ENCODE measurements at regions not wholly inside any gene's neighbourhood (a gene's known extent, or its start where the extent isn't known, plus 50 kb on each side); places are given as distances from the start of the nearest gene placed in this dataset.

DNA sequence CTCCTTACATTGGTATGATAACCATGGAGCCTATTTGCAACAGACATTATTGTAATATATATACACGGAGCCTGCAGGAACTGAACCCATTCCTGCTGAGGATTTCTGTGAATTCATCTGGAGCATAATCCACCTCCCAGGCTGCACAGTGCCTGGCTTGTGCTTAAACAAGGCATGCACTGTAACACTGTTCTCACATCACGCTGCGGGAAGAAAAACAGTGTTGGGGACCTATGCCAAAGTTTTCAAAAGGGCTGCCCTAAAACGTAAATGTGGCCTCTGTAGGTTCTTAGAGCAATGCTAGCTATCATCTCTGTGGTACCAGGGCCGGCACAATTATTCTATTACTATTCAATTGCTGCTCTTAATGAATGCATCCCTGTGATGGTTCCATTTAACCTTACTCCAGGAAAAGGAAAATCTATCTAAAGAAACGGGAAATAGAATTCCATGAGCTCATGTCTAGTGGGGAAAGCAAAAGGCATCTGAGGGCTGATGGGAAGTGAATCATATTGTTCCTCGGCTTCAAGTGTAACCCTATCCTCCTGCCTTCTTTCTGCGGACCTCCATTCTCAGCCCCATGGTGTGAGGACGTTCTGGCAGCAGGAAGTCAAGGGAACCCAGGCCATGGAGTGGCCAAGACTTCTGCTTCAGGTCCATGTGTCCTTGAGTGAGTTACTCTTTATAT, 525.5 kb downstream of the SOX6 start:
- no peak for TF ChIP-seq POLR2AphosphoS5 (IDR thresholded peaks at IDR 0.05)
- no peak for TF ChIP-seq EP300 (IDR thresholded peaks at IDR 0.05)
- TF ChIP-seq, protein P1, sequence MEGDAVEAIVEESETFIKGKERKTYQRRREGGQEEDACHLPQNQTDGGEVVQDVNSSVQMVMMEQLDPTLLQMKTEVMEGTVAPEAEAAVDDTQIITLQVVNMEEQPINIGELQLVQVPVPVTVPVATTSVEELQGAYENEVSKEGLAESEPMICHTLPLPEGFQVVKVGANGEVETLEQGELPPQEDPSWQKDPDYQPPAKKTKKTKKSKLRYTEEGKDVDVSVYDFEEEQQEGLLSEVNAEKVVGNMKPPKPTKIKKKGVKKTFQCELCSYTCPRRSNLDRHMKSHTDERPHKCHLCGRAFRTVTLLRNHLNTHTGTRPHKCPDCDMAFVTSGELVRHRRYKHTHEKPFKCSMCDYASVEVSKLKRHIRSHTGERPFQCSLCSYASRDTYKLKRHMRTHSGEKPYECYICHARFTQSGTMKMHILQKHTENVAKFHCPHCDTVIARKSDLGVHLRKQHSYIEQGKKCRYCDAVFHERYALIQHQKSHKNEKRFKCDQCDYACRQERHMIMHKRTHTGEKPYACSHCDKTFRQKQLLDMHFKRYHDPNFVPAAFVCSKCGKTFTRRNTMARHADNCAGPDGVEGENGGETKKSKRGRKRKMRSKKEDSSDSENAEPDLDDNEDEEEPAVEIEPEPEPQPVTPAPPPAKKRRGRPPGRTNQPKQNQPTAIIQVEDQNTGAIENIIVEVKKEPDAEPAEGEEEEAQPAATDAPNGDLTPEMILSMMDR (IDR thresholded peaks at IDR 0.05) = no peak
